ENCODE measurements at regions not wholly inside any gene's neighbourhood (a gene's known extent, or its start where the extent isn't known, plus 50 kb on each side); places are given as distances from the start of the nearest gene placed in this dataset.

DNA sequence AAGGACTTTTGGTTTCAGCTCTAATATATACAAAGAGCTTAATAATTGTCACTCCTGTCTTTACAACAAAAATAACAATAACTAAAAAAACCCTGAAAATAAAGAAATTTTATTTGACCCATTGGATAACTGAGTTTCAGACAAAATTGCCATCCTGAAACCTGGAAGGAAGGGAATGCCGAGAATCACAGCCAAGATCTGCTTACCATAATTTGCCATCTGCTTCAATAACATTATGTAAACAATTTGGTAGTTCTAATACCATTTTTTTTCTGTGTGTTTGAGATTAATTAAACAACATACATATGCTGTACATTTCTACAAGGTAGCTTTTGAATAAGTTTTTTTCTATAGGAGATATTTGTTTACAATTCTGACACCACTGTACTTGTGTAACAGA, 596.3 kb upstream of the MGAT4C start:
- no peak for DNase-seq

DNA sequence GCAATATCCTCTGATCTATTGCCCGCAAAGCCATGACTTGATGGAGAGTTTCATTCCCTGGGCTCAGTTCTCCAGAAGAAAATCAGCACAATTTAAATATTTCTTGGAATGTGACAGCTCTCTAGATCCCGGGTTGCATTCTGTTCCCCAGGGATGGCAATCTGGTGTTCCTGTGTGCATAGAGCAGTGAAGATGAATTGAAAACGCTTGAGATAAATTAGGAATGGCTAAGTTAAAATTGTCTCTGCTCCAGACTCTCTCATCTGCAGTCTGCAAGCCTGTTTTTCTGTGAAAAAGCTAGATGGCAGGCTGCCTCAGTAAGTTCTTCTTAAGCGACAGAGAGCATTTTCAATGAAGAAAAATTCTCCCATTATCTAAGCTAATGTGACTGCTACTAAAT, 582.5 kb upstream of the MGAT4C start:
- DNase-seq = no peak

DNA sequence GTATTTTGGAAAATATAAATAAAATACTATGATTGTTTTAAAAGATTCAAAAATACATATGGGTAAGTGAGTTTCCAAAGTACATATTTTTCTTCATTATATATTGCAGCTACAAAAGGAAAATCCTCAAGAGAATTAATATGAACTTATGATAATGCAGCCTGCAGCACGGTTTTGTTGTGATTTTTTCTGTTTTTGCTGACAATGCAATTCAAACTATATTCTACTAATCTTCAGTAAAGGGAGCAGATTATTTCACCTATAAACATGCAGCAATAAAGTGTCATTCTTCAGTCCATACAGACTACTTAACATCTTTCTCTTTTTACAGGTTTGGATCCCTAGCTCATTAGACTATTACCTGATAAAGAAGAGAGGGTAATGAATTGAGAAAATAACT, 582.1 kb upstream of the MGAT4C start:
- no peak for DNase-seq

DNA sequence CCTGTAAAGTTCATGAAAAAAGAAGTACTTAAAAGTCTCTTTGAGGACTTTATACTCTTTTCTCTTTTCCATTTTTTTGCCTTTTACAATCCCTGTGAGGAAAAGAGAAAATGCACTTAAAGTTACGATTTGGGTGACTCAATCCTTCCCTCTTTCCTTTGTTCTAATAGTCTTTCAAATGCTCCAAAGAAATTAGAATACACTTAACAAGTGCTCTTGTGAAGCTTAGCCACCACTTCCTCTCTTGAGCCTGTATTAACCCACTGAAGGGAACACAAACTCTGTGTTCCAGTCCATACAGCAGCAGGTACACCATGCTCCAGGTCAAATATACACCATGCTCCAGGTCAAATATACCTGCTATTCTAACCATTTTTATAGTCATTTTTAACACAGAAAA, 581.1 kb upstream of the MGAT4C start:
- DNase-seq = no peak

DNA sequence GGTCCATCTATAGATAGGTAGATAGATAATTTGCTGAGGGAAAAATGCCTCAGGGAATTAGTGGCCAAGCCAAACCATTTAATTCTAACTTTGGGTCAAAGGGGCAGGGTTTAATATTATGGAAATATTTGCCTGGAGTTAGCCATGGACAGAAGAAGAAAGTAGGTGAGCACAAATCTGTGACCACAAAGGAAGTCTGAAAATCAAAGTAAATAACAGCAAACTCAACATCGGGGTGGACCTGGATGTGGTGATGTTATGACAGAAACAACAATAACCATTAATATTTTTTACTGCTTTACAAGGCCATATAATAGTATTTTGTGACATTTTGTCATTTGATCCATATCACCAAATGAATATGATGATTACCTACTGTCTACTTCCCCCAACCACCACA, 578.0 kb upstream of the MGAT4C start:
- no peak for DNase-seq

DNA sequence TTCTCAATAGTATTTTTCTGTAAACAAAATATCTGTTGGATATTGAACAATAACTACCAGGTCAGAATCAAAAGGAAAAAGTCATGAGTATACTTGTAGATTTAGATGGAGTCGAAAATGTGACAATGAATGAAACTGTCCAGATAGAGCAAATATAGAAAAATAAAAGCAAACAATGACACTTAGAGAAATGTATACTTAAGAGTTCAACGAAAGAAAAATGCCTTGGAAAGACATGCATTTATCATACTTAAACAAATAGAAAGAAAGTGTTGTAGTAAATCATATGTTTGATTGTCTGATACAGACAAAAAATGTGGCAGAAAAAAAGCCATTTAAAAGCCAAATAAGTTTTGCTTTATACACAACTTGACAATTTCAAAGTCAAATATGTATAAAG, 571.2 kb upstream of the MGAT4C start:
- DNase-seq = no peak

DNA sequence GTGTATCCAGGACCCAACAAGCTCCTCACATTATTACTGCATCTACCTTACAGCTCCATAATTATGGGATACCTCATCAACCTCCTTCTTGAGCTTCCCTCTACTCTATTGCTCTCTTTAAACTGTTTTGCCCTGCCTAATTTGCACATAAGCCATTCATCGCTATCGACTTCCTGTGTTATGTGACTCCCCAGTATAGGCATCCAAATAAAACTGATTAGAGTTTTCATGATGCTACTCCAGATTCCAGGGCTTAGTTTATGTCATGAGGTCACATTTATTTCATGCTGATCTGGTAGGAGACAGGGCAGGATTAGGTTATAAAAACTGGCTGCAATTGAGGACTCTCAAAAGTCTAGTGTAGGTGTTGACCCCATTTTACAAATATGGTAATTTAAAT, 569.9 kb upstream of the MGAT4C start:
- no peak for DNase-seq

DNA sequence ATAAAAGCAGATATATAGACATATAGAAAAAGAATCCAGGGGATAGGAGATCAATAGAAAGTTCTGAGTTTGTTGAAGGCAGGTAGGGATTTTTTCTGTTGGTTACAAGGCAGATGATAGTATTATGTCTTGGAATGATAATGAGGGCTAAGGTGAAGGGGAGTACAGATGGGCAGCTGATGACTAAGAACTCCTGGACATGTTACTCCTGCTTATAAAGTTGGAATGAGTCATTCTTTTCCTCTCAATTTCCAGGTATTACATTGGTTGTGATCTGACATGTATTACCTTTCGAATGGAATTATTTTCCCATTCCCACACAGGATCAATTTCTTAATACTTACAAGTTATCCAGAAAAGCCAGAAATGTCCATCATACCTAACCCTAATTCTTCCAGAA, 545.2 kb upstream of the MGAT4C start:
- DNase-seq = no peak

DNA sequence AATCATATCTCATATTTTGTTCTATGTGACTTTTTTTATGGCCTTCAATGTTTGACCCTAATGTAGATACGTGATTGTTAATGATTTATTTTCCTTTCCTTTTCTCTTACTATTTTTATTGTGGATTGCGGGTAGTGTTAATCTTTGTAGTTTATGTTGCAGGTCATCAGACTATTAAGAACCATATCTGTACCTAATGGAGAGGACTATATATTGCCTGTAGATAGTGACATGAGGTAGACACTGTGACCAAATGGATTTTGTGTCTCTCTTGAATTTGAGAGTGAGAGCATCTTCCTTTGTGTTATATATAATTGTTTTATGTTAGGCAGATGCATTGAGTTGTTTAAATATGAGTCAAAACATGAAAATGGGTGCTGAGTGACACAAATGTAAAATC, 543.4 kb upstream of the MGAT4C start:
- no peak for DNase-seq

DNA sequence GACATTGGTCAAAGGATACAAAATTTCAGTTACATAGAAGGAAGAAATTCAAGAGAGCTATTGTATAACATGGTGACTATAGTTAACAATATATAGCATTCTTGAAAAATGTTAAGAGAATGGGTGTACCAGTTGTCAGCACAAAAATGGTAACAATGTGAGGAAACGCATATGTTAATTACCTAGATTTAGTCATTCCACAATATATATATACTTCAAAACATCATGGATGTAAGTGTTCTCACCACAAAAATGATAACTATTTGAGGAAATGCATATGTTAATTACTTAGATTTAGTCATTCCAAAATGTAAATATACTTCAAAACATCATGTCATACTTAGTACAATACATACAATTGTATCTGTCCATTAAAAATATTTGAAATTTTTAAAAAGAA, 540.4 kb upstream of the MGAT4C start:
- no peak for DNase-seq

DNA sequence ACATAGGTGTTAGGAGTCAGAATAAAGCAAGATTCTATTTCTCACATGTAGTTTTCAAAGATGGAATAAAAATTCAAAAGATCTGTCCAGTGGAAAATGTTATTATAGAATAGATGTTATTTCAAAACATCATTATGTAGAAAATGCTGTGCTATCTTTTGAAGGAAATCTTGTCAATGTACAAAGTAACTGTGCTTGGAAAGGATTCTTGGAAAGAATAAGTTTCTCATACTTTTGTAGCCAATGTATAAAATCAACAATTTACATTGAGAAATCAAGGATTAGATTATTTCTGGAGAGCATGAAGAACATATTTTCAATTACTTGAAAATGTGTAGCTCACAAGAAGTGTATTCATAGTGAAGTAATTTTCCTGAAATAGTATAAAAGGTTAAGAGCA, 532.5 kb upstream of the MGAT4C start:
- no peak for DNase-seq

DNA sequence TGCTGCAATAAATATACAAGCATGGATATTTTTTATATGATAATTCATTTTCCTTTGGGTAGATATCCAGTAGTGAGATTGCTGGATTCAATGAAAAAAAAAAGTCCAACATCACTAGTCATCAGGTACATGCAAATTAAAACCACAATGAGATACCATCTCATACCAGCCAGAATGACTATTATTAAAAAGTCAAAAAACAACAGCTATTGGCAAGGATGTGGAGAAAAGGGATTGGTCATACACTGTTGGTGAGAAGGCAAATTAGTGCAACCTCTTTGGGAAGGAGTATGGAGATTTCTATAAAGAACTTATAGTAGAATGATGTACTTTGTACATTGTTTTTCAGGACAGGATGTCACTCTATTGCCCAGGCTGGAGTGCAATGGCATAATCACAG, 531.2 kb upstream of the MGAT4C start:
- no peak for DNase-seq

DNA sequence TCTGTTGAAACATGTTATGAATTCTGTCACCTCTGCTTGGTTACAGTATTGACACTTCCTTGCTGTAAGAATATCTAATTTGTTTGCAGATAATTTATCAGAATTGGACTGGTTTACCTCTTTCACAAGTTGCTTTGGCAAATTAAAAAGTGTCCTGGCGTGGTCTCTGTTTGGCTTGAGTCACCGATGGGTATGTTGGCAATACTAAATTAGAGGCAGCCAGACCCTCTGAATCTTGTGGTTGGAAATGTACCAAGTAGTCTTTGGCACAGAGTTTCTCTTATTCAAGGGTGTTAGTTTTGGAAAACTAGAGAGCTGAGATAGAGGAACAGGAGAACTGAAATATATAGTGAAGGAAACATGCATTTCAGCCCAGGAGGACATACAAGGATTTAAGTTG, 521.1 kb upstream of the MGAT4C start:
- no peak for DNase-seq

DNA sequence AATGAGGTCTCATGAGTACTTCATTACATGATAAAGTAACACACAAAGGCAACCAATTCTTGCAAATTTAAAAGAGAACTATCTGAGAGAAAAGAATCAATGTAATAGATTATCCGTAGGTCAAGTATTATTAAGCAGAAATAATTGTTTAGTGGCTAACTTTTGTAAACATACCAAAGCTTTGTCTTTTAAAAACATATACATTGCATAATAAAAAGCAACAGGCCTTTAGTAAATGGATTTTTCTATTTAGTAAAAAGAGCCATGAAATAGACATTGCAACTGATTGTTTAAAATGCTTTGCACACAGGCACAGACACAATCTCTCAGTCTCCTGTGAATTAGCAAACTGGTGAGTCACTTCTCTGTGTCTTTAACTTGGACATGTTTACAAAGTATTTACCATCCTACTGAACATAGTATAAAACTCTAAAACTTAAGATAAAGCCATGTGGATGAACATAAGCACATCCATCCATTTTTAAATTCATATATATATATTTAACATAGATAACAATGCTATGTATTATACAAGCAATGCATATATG, 518.7 kb upstream of the MGAT4C start:
- no peak for DNase-seq

DNA sequence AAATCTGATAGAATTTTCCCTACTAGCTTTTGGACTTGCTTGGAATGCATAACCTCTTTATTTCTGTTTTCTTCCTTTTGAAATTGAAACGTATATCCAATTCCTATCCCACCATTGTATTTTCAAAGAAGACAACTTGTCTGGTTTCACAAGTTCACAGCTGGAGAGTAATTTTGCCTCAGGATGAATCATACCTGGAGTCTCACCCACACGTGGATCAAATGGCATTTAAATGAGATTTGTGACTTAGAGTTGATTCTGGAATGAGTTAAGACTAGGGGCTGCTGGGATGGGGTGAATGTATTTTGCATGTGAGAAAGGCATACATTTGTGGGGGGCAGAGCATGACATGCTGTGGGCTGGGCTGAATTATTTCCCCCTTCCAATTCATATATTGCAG, 516.5 kb upstream of the MGAT4C start:
- no peak for DNase-seq

DNA sequence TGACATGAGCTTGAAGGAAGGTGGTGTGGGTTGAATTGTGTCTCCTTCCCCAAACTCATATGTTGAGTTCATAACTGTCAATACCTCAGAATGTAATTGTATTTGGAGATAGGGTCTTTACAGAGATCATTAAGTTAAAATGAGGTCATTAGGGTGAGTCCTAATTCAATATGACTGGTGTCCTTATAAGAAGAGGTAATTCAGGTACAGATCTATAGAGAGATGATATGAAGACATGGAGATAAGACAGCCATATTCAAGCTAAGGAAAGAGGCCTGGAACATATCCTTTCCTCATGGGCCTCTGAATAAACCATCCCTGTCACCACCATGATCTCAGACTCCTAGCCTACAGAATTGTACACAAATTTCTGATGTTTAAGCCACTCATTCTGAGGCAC, 514.7 kb upstream of the MGAT4C start:
- DNase-seq = no peak

DNA sequence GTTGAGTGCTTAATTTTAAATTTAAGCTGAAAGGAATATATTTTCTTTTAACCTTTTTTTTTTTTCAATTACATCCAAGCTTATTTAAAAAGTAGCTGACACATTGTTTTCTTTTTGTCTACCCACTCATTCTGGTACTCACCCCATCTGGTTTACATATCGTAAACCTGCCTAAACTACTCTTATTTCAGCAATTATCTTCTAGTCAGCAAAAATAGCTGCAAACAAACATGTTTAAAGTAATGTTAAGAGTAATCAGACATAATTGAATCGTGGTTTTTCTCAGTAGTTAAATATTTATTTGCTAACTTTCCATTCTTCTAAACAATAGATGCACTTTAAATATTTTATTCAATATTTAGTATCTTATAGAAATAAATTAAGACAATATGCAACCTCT, 492.7 kb upstream of the MGAT4C start:
- no peak for DNase-seq

DNA sequence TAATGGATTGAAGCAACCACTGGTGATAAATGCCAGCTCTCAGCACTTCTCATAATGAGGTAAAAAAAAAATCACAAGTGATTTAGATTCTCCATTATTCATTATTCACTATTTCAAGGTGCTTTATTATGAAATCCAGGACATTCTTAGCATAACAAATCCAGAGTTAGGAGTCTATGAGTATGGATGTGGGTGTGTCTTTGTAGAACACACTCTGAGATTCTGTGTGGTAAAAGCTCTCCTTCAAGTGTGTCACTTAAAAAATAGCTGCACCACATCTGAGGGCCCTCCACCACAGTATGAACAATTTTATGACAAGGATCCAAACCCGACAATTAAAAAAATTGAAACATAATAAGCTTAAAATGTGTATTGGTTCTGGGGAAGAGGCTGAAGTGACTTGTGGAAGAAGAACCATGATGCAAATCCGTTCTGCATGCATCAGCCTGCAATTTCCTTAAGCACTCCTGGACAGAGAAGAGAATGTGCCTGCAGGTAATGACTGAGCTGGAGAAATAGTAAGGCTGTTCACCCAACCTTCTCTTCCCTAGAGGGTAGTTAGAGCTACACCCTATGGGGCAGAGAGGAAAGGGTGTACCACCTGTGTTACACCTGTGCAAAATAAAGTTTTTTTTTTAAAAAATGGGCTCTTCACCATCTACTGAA, 488.5 kb upstream of the MGAT4C start:
- DNase-seq = no peak

DNA sequence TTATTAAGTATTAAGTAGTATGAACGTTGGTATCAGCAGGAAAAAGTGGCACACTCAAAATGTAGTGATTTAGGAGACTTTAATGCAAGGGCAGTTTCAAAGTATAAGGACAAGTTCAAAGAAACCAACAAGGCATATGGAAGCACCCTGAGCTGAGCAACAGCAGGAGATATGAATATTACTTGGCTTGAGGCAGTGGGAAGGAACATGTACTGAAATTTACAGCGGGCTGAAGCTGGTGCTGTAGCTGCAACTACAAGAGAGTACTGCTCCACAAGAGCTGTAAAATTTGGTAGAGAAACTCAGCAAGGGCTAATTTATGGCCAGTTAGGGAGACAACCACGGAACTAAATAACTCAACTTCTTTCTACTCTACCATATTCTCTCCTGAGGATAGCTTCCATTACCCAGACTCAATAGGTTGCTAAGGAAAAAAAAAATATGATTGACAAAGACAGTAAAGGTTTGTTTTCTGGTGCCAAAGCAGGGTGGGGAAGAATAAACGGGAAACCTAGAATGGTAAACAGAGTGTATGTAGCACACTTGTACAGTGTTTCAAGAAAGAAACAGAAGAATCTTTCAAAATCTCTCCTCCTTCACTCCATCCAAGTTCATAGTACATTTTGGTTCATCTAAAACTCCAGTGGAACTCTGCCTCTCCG, 487.8 kb upstream of the MGAT4C start:
- DNase-seq = no peak

DNA sequence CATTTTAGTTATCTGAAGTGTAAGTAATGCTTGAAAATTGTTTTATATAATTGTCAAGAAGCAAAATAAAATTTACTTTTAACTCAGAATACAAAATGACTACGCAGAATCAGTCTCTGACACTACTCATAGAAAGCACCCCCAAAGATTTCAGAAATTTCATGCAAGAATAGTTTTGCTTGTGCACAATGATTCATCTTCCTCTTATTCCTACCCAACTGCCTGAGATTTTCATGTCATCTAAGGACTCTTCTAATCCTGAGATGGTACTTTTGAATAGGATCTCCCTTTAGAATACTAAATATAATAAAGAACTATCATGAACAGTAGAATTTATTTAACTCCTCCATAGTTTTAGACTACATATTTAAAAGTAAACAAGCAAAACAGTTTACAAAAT, 485.3 kb upstream of the MGAT4C start:
- no peak for DNase-seq

DNA sequence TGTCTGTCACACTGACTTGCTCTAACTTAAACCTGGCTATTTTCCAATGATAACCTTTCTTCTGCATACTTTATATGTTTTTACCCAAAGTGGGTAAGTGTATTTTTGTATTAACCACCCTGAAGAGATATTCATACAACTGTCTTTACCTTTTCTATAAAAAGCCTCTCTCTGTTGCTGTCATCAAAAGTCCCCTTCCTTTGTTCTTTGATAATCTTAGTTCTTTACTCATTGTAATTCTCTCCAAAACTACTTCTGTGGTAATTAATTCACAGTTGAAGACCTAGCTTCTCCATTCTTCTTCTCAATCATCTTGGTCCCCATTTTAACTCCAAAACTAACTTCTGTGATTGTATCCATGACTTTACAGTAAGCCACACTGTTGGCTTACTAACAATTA, 479.7 kb upstream of the MGAT4C start:
- DNase-seq = no peak

DNA sequence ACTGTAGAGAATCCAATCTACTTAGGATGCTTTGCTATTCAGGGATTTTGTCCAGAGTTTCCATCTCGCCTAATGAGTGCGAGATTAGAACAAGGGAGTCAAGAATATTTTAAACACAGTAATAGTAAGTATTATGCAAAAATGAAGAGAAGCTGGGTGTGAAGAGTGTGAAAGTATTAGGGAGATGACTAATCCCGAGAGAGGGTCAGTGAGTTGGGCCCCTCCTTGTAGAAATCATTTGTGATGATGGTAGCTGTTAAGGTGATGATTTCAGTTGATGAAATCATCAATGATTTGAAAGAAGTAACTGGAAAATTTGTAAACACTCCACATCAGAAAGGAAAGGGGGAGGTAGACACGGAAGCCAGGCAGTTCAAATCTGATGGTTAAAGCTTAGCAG, 478.9 kb upstream of the MGAT4C start:
- DNase-seq = no peak

DNA sequence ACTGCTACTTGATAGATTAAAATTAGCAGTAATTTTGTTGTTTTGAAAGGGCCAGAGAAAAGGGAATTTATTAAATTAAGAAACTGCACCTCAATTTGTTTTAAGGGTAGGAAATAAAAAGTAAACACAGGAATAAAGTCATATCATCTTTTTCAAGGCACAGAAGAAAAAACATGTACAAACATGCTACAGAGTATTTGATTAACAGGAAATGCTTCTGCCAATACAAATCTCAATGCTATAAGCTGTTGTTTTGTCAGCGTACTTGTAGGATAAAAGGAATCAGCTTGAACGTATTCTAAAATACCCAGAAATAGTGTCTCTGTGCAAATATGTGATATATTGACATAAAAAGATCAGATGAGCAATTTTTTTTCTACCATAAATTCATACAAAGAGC, 474.0 kb upstream of the MGAT4C start:
- DNase-seq = no peak

DNA sequence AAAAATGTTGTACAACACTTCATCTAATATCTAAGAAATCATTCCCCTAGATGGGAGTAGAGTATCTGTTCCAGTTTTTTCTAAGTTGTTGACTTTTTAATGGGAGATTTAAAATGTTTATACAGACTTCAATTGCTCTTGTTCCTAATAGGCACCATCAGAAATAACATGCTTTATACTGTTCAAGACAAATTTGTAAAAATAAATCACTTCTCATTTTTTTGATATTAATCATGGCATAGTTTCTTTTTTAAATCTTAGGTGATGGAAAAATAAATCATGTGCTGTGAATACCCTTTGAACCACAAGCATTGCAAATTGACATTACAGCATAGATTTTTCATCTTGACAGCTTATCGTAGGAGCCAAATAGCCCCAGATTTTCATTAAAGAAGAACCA, 473.5 kb upstream of the MGAT4C start:
- DNase-seq = no peak

DNA sequence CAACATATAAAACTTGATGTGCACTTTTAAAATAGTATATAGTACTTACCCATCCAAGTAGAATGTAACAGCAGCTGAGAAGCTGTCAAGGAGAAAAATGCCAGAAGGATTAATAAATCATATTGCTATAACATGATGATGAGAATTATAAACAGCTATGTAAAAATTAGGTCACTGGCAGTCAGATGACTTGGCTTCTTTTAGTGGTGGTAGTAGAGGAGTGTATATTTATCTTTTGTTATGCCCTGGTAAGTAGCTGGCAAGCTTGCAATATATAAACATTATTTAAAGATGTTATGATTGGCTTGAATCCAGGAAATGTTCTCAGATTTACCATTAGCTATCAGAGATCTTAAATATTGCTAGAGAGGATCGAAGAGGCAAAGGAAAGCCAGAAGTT, 471.0 kb upstream of the MGAT4C start:
- DNase-seq = no peak

Measured in NCI-H526 (cell line).